CD14-positive monocyte (primary cell): ENCODE measurements at regions not wholly inside any gene's neighbourhood (a gene's known extent, or its start where the extent isn't known, plus 50 kb on each side); places are given as distances from the start of the nearest gene placed in this dataset.

Experiments
- DNase-seq, 3 donors: peaks; one replicate each; pipeline ENCODE4 v3.0.0-alpha.2; 2011 to 2022
- H2AFZ ChIP-seq: 2 replicates; pipeline ENCODE4 v1.6.0; 2012; ENCODE audit warnings: mild to moderate bottlenecking, low read depth, low read length, inconsistent platforms; ENCODE audit not compliant: insufficient read depth, poor library complexity, severe bottlenecking
- H3K27ac ChIP-seq, 2 donors: 1 replicate in 1 of 2; 2 replicates in 1 of 2; pipeline ENCODE4 v1.5.1; 2012 to 2013; ENCODE audit warnings: low read length in 2 of 2, control low read depth in 1 of 2, inconsistent platforms in 1 of 2, low read depth in 1 of 2, mild to moderate bottlenecking in 1 of 2
- H3K27me3 ChIP-seq, 2 donors: one replicate each; pipeline versions ENCODE4 v1.6.0 to v1.6.1; 2011 to 2013; ENCODE audit warnings: low read length in 2 of 2; ENCODE audit not compliant: control insufficient read depth in 2 of 2, insufficient read depth in 2 of 2
- H3K36me3 ChIP-seq, 2 donors: replicated peaks in 1 of 2; 1 replicate in 1 of 2; 2 replicates in 1 of 2; pipeline versions ENCODE4 v1.5.1 to v1.6.1; 2012 to 2013; ENCODE audit warnings: low read length in 2 of 2, control low read depth in 1 of 2, inconsistent platforms in 1 of 2, mild to moderate bottlenecking in 1 of 2; ENCODE audit not compliant: insufficient read depth in 2 of 2, control insufficient read depth in 1 of 2
- H3K4me1 ChIP-seq, 2 donors: 1 replicate in 1 of 2; 2 replicates in 1 of 2; pipeline versions ENCODE4 v1.5.1 to v1.6.1; 2012 to 2013; ENCODE audit warnings: low read length in 2 of 2, control low read depth in 1 of 2, inconsistent platforms in 1 of 2, mild to moderate bottlenecking in 1 of 2, moderate library complexity in 1 of 2; ENCODE audit not compliant: insufficient read depth in 2 of 2, control insufficient read depth in 1 of 2
- H3K4me2 ChIP-seq: replicated peaks from 2 replicates; pipeline ENCODE3; 2012; ENCODE audit warnings: low read length, moderate library complexity, mild to moderate bottlenecking; ENCODE audit not compliant: poor library complexity, severe bottlenecking; ENCODE audit errors: extremely low read depth
- H3K4me3 ChIP-seq, 3 experiments: fragments of 200-600 bp in 1 of 3; sonication (generic) in 1 of 3; replicated peaks in 1 of 3; 1 replicate in 2 of 3; 2 replicates in 1 of 3; pipeline ENCODE4 v1.5.1; 2011 to 2013; ENCODE audit warnings: low read length in 3 of 3, mild to moderate bottlenecking in 3 of 3, control low read depth in 2 of 3, low read depth in 2 of 3, inconsistent platforms in 1 of 3, moderate library complexity in 1 of 3
- H3K79me2 ChIP-seq: 2 replicates; pipeline ENCODE4 v1.6.0; 2012; ENCODE audit warnings: mild to moderate bottlenecking, control low read depth, inconsistent platforms, low read length, moderate library complexity; ENCODE audit not compliant: insufficient read depth
- H3K9ac ChIP-seq: 2 replicates; pipeline ENCODE4 v1.6.0; 2017; ENCODE audit warnings: low read length, mild to moderate bottlenecking; ENCODE audit not compliant: insufficient read depth, poor library complexity, severe bottlenecking
- H3K9me3 ChIP-seq, 2 donors: replicated peaks in 1 of 2; 1 replicate in 1 of 2; 2 replicates in 1 of 2; pipeline versions ENCODE4 v1.5.1 to v1.6.1; 2012 to 2013; ENCODE audit warnings: low read length in 2 of 2, control low read depth in 1 of 2; ENCODE audit not compliant: control insufficient read depth in 1 of 2, insufficient read depth in 1 of 2
- H4K20me1 ChIP-seq: 2 replicates; pipeline ENCODE4 v1.6.0; 2012; ENCODE audit warnings: mild to moderate bottlenecking, low read length, control low read depth, moderate library complexity; ENCODE audit not compliant: insufficient read depth
- H3K27ac Mint-ChIP-seq, 7 donors: one replicate each; pipeline ENCODE4 v1.8.0; 2020; ENCODE audit warnings: mild to moderate bottlenecking in 7 of 7, mixed read lengths in 7 of 7, moderate library complexity in 6 of 7, inconsistent platforms in 2 of 7
- H3K27me3 Mint-ChIP-seq, 3 donors: one replicate each; pipeline ENCODE4 v1.8.0; 2021 to 2022; ENCODE audit warnings: low read depth in 3 of 3, mild to moderate bottlenecking in 3 of 3, mixed read lengths in 3 of 3, moderate library complexity in 3 of 3, inconsistent platforms in 1 of 3
- H3K36me3 Mint-ChIP-seq, 2 donors: one replicate each; pipeline ENCODE4 v1.8.0; 2020; ENCODE audit warnings: mixed read lengths in 2 of 2, inconsistent platforms in 1 of 2, mild to moderate bottlenecking in 1 of 2
- H3K4me1 Mint-ChIP-seq: one replicate; pipeline ENCODE4 v1.8.0; 2020; ENCODE audit warnings: mild to moderate bottlenecking, mixed read lengths
- H3K4me3 Mint-ChIP-seq, 2 donors: one replicate each; pipeline ENCODE4 v1.8.0; 2020; ENCODE audit warnings: mild to moderate bottlenecking in 2 of 2, mixed read lengths in 2 of 2, moderate library complexity in 1 of 2
- H3K9me3 Mint-ChIP-seq, 7 donors: one replicate each; pipeline ENCODE4 v1.8.0; 2020 to 2022; ENCODE audit warnings: mixed read lengths in 7 of 7, mild to moderate bottlenecking in 6 of 7, moderate library complexity in 6 of 7, inconsistent platforms in 2 of 7
- WGBS: methylation state at CpG from one replicate; pipeline ENCODE4 v1.1.5; 2013; ENCODE audit warnings: missing lambda C conversion rate; ENCODE audit not compliant: insufficient coverage; 5-methylcytosine and 5-hydroxymethylcytosine counted together
- intact Hi-C, 2 donors: fragments of 100-400 bp; cut with micrococcal nuclease; formaldehyde crosslinking; loops; one replicate each; pipeline versions ENCODE4 v1.15.0 to v1.15.1; 2023
- TF ChIP-seq, protein P1 (sequence below): fragments of 200-600 bp; IDR thresholded peaks from one replicate; pipeline ENCODE4 v1.8.0; 2022; ENCODE audit warnings: antibody characterized with exemption, mild to moderate bottlenecking

GRCh38 chr7:84595026-84595425 lies 400.4 kb upstream of the SEMA3A start:
- Mint-ChIP-seq H3K4me1 (no peaks in the 10 kb centered on the region), H3K27me3 (no peaks in the 10 kb centered on the region), H3K36me3 (no peaks in the 10 kb centered on the region), H3K9me3 (peaks cover 0 to 4% (median 3%) of the 10 kb centered on the region in 7 donors), H3K27ac (no peak overlapping the region), H3K4me3 (no peak overlapping the region)
- Histone ChIP-seq H3K9ac (no peak overlapping the region), H3K36me3 (no peaks in the 10 kb centered on the region), H3K27ac (no peak overlapping the region), H3K9me3 (peaks cover 0 to under 1% of the 10 kb centered on the region in 2 donors), H2AFZ (no peak overlapping the region), H4K20me1 (no peaks in the 10 kb centered on the region), H3K4me2 (no peak overlapping the region), H3K4me3 (no peak overlapping the region), H3K27me3 (no peaks in the 10 kb centered on the region), H3K79me2 (no peaks in the 10 kb centered on the region), H3K4me1 (no peaks in the 10 kb centered on the region)
- TF ChIP-seq, protein P1, sequence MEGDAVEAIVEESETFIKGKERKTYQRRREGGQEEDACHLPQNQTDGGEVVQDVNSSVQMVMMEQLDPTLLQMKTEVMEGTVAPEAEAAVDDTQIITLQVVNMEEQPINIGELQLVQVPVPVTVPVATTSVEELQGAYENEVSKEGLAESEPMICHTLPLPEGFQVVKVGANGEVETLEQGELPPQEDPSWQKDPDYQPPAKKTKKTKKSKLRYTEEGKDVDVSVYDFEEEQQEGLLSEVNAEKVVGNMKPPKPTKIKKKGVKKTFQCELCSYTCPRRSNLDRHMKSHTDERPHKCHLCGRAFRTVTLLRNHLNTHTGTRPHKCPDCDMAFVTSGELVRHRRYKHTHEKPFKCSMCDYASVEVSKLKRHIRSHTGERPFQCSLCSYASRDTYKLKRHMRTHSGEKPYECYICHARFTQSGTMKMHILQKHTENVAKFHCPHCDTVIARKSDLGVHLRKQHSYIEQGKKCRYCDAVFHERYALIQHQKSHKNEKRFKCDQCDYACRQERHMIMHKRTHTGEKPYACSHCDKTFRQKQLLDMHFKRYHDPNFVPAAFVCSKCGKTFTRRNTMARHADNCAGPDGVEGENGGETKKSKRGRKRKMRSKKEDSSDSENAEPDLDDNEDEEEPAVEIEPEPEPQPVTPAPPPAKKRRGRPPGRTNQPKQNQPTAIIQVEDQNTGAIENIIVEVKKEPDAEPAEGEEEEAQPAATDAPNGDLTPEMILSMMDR, result no peak
- no peak for DNase-seq
- intact Hi-C loops, result no loop called here
- WGBS, result 80% methylated on average over 2 of the region's 4 CpGs

- H4K20me1 ChIP-seq, result no peaks in the 10 kb centered on the region
- intact Hi-C loops, result no loop called here
- H3K27me3 ChIP-seq, result no peaks in the 10 kb centered on the region
- H3K4me3 ChIP-seq, result no peak overlapping the region
- WGBS, result no CpG with 5 or more reads among the region's 2 CpGs
- no peak overlapping the region for H3K9ac ChIP-seq
- no peaks in the 10 kb centered on the region for H3K4me1 ChIP-seq
- no peak overlapping the region for H3K4me2 ChIP-seq
- TF ChIP-seq, protein P1, result no peak
- H3K27me3 Mint-ChIP-seq, result no peaks in the 10 kb centered on the region
- H3K4me1 Mint-ChIP-seq, result no peaks in the 10 kb centered on the region
- no peak overlapping the region for H2AFZ ChIP-seq
- no peak overlapping the region for H3K27ac Mint-ChIP-seq
- no peaks in the 10 kb centered on the region for H3K36me3 Mint-ChIP-seq
- no peak overlapping the region for H3K4me3 Mint-ChIP-seq
- no peaks in the 10 kb centered on the region for H3K79me2 ChIP-seq
- H3K9me3 ChIP-seq, result peaks cover 0 to 11% of the 10 kb centered on the region in 2 donors
- no peak overlapping the region for H3K27ac ChIP-seq
- peaks cover 2 to 12% (median 3%) of the 10 kb centered on the region in 7 donors for H3K9me3 Mint-ChIP-seq
- no peaks in the 10 kb centered on the region for H3K36me3 ChIP-seq
- no peak for DNase-seq
These were observed 397.3 kb upstream of the SEMA3A start for GRCh38 chr7:84591897-84592296.
